ENCODE measurements at regions not wholly inside any gene's neighbourhood (a gene's known extent, or its start where the extent isn't known, plus 50 kb on each side); places are given as distances from the start of the nearest gene placed in this dataset.

GRCh38 chr17:5933430-5933829, 136.7 kb upstream of the WSCD1 start:
- H3K27me3 Mint-ChIP-seq (ENCODE audit: low read depth, unreplicated experiment): peaks cover 32% of the 10 kb centered on the region
- no peaks in the 10 kb centered on the region for H3K4me1 Mint-ChIP-seq (ENCODE audit: low read depth, unreplicated experiment)
- no peak overlapping the region for H3K4me2 ChIP-seq (ENCODE audit: low read length)
- H3K36me3 ChIP-seq (ENCODE audit: insufficient read depth, low read length): no peaks in the 10 kb centered on the region
- no peak overlapping the region for H3K27ac Mint-ChIP-seq (ENCODE audit: unreplicated experiment)
- H3K9me3 ChIP-seq (ENCODE audit: insufficient read depth, low read depth, low read length): peaks cover 3% of the 10 kb centered on the region
- no peaks in the 10 kb centered on the region for H3K27me3 ChIP-seq (ENCODE audit: insufficient read depth, low read length)
- DNase-seq (ENCODE audit: low read depth) (no peak), FAIRE-seq (no peak)
- no peak overlapping the region for H3K4me3 Mint-ChIP-seq (ENCODE audit: unreplicated experiment)
- H3K9ac ChIP-seq (ENCODE audit: low read length): no peak overlapping the region
- no peak for TF ChIP-seq CTCF (IDR thresholded peaks at IDR 0.05; ENCODE audit: insufficient read depth, low read depth, low read length)
- TF ChIP-seq EZH2 (IDR thresholded peaks at IDR 0.05; ENCODE audit: insufficient read depth, low read length): no peak
- no peaks in the 10 kb centered on the region for H3K36me3 Mint-ChIP-seq (ENCODE audit: low read depth, unreplicated experiment)
- no peaks in the 10 kb centered on the region for H4K20me1 ChIP-seq (ENCODE audit: insufficient read depth, low read length)
- H2AFZ ChIP-seq (ENCODE audit: low read depth, low read length): no peak overlapping the region
- H3K79me2 ChIP-seq (ENCODE audit: insufficient read depth, low read length): no peaks in the 10 kb centered on the region
- no peak overlapping the region for H3K4me3 ChIP-seq (ENCODE audit: insufficient read depth, low read depth, low read length)
- H3K27ac ChIP-seq (ENCODE audit: low read depth, low read length): no peak overlapping the region
- peaks cover 9% of the 10 kb centered on the region for H3K9me3 Mint-ChIP-seq (ENCODE audit: unreplicated experiment)
- no peaks in the 10 kb centered on the region for H3K4me1 ChIP-seq (ENCODE audit: insufficient read depth, low read length)

- Histone ChIP-seq H3K36me3 (ENCODE audit: insufficient read depth, low read length) (no peaks in the 10 kb centered on the region), H3K4me2 (ENCODE audit: low read length) (no peak overlapping the region), H2AFZ (ENCODE audit: low read depth, low read length) (no peak overlapping the region), H3K27me3 (ENCODE audit: insufficient read depth, low read length) (no peaks in the 10 kb centered on the region), H4K20me1 (ENCODE audit: insufficient read depth, low read length) (no peaks in the 10 kb centered on the region), H3K27ac (ENCODE audit: low read depth, low read length) (no peak overlapping the region), H3K9ac (ENCODE audit: low read length) (no peak overlapping the region), H3K9me3 (ENCODE audit: insufficient read depth, low read depth, low read length) (peaks cover 2% of the 10 kb centered on the region), H3K4me3 (ENCODE audit: insufficient read depth, low read depth, low read length) (no peak overlapping the region), H3K4me1 (ENCODE audit: insufficient read depth, low read length) (no peaks in the 10 kb centered on the region), H3K79me2 (ENCODE audit: insufficient read depth, low read length) (no peaks in the 10 kb centered on the region)
- H3K9me3 Mint-ChIP-seq (ENCODE audit: unreplicated experiment): peaks cover 5% of the 10 kb centered on the region
- no peak for FAIRE-seq
- H3K4me1 Mint-ChIP-seq (ENCODE audit: low read depth, unreplicated experiment): no peaks in the 10 kb centered on the region
- no peak for DNase-seq (ENCODE audit: low read depth)
- TF ChIP-seq CTCF (IDR thresholded peaks at IDR 0.05; ENCODE audit: insufficient read depth, low read depth, low read length) (no peak), EZH2 (IDR thresholded peaks at IDR 0.05; ENCODE audit: insufficient read depth, low read length) (no peak)
- peaks cover 1% of the 10 kb centered on the region for H3K36me3 Mint-ChIP-seq (ENCODE audit: low read depth, unreplicated experiment)
- peaks cover 28% of the 10 kb centered on the region for H3K27me3 Mint-ChIP-seq (ENCODE audit: low read depth, unreplicated experiment)
- H3K27ac Mint-ChIP-seq (ENCODE audit: unreplicated experiment): no peak overlapping the region
- H3K4me3 Mint-ChIP-seq (ENCODE audit: unreplicated experiment): no peak overlapping the region
Measured at GRCh38 chr17:5941258-5941657, 128.9 kb upstream of the WSCD1 start.

- Histone ChIP-seq H3K9ac (ENCODE audit: low read length) (no peak overlapping the region), H3K4me1 (ENCODE audit: insufficient read depth, low read length) (no peaks in the 10 kb centered on the region), H3K27me3 (ENCODE audit: insufficient read depth, low read length) (no peaks in the 10 kb centered on the region), H4K20me1 (ENCODE audit: insufficient read depth, low read length) (no peaks in the 10 kb centered on the region), H3K4me3 (ENCODE audit: insufficient read depth, low read depth, low read length) (no peak overlapping the region), H2AFZ (ENCODE audit: low read depth, low read length) (no peak overlapping the region), H3K9me3 (ENCODE audit: insufficient read depth, low read depth, low read length) (no peaks in the 10 kb centered on the region), H3K79me2 (ENCODE audit: insufficient read depth, low read length) (no peaks in the 10 kb centered on the region), H3K4me2 (ENCODE audit: low read length) (no peak overlapping the region), H3K27ac (ENCODE audit: low read depth, low read length) (no peak overlapping the region), H3K36me3 (ENCODE audit: insufficient read depth, low read length) (no peaks in the 10 kb centered on the region)
- H3K27ac Mint-ChIP-seq (ENCODE audit: unreplicated experiment): no peak overlapping the region
- TF ChIP-seq CTCF (IDR thresholded peaks at IDR 0.05; ENCODE audit: insufficient read depth, low read depth, low read length) (no peak), EZH2 (IDR thresholded peaks at IDR 0.05; ENCODE audit: insufficient read depth, low read length) (no peak)
- H3K4me3 Mint-ChIP-seq (ENCODE audit: unreplicated experiment): no peak overlapping the region
- peaks cover 10% of the 10 kb centered on the region for H3K9me3 Mint-ChIP-seq (ENCODE audit: unreplicated experiment)
- H3K4me1 Mint-ChIP-seq (ENCODE audit: low read depth, unreplicated experiment): no peaks in the 10 kb centered on the region
- no peak for DNase-seq (ENCODE audit: low read depth)
- H3K36me3 Mint-ChIP-seq (ENCODE audit: low read depth, unreplicated experiment): peaks cover 1% of the 10 kb centered on the region
- no peak for FAIRE-seq
- peaks cover 29% of the 10 kb centered on the region for H3K27me3 Mint-ChIP-seq (ENCODE audit: low read depth, unreplicated experiment)
Measured at GRCh38 chr17:5942687-5943086, 127.5 kb upstream of the WSCD1 start.
